GM18868 (cell line): ENCODE measurements at regions not wholly inside any gene's neighbourhood (a gene's known extent, or its start where the extent isn't known, plus 50 kb on each side); places are given as distances from the start of the nearest gene placed in this dataset.
"Not testable (repeated sequence)": the region's sequence is repeated elsewhere in the genome, so short reads cannot be mapped to it uniquely, and the experiment has no call there.

Source experiments
- ATAC-seq: cut with Tn5 transposase; IDR thresholded peaks from one replicate; pipeline ENCODE4 v1.9.1; 2021; ENCODE audit warnings: mild to moderate bottlenecking, moderate library complexity; ENCODE audit not compliant: unreplicated experiment

GRCh38 chr2:156765450-156765849 lies 329.3 kb downstream of the GPD2 start:
- no peak for ATAC-seq

DNA sequence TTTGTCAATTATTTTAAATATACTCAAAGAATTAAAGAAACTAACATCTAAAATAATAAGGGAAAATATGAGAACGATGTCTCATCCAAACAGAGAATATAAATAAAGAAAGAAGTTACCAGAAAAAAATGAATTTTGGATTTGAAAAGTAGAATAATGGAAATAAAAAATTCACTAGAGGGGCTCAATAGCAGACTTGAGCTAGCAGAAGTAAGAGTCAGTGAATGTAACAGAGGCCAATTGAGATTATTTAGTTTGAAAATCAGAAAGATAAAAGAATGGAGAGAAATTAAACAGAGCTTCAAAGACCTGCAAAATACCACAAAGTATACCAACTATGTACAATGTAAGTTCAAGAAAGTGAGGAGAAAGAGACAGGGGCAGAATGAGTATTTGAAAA lies 333.6 kb downstream of the GPD2 start:
- ATAC-seq = no peak

DNA sequence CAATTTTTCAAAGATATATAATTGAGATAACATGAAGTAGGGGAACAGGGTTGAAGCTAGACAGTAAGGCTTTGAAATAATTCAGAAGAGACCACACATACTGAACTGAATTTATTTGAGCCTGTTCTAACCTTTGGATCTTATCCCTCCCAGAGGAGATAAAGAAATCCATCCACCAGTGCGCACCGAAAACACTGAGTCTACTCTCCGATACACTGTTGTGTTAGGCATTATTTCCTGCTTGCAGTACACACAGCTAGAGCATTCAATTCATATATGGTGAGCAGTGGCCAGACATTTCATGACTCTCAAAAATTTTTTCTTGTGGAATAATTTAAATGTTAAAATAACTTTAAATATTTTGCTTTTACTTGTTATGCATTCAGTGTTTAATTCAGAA lies 342.7 kb downstream of the GPD2 start:
- no peak for ATAC-seq

GRCh38 chr2:156779416-156780120 lies 343.4 kb downstream of the GPD2 start:
- ATAC-seq = no peak

DNA sequence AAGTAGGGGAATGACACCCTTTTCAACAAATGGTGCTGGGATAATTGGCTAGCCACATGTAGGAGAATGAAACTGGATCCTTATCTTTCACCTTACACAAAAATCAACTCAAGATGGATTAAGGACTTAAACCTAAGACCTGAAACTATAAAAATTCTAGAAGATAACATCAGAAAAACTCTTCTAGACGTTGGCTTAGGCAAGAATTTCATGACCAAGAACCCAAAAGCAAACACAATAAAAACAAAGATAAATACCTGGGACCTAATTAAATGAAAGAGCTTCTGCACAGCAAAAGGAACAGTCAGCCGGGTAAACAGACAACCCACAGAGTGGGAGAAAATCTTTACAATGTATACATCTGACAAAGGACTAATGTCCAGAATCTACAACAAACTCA lies 345.5 kb downstream of the GPD2 start:
- not testable (repeated sequence) for ATAC-seq

GRCh38 chr2:156784020-156784701 lies 348.0 kb downstream of the GPD2 start:
- ATAC-seq = no peak

DNA sequence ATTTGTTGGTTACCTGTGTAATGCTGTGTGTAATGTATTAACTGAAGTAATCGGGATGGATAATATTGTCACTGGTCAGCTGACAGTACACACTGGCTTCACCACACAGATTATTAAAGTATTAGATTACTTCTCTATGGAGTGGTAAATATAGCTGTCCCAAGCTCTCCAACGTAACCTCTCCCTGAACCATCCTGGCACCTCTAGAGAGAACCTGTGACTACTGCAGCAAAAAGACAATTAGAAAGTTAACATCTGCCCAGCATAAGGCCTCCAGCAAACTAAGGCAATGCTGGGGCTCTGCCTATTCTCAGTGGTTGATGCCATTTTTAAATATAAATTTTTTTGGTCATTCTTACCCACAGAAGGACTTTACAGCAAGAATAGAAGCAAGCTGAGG lies 351.3 kb downstream of the GPD2 start:
- no peak for ATAC-seq

GRCh38 chr2:156790343-156791037 lies 354.3 kb downstream of the GPD2 start:
- no peak for ATAC-seq

DNA sequence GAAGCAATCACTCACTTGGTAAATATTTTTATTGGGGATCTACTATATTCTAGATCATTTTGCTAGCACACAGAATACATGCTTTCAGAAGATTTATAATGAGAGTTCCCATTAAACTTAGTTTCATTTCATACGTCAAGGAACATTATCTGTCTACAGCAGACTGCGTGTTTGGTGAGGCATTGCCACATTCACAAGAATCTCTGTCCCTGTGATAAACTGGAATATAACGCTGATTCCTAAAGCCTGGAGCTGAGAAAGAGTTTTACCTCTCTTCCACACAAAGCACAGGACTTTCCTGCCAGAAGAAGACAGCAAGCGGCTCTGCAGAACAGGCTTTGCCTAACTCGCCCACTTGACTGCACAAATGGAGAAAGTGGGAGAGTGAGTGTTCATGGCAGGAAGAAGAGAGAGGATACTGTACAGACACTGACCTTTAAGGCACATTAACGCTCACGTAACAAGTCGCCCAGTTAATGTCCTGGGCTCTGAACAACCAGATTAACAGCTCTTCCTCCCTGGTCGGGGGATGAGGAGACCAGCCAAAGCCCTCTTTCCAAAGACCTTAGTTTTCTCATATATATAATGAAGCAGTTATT lies 356.2 kb downstream of the GPD2 start:
- ATAC-seq = no peak

- no peak for ATAC-seq
These were observed 361.7 kb downstream of the GPD2 start for GRCh38 chr2:156797832-156798231.

DNA sequence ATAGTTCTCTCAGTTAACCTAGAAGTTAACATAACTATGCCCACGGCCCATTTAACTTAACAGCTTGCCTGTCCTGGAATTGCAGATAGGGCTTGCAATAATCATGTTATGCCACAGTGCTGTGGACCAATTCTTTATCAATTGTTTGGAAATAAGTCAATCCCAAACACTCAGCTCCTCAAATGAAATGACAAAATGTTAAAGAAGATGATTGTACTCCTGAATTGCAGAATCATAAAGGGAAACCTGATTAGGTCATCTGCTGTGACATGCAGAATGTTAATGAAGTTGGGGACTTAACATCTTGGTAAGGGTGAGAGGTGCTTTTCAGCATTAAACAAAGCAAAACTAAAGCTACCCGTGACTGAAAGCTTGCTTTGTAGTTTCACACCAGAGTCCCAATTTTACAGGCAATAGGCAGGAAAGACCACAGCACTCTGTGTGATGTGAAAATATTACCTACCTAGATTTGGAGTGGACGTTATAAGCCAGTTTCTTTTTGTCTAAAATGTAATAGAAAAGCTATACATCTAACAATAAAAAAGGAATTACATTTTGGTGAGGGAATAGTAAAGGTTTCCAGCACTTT lies 364.0 kb downstream of the GPD2 start:
- peak; percentile 78 for ATAC-seq

DNA sequence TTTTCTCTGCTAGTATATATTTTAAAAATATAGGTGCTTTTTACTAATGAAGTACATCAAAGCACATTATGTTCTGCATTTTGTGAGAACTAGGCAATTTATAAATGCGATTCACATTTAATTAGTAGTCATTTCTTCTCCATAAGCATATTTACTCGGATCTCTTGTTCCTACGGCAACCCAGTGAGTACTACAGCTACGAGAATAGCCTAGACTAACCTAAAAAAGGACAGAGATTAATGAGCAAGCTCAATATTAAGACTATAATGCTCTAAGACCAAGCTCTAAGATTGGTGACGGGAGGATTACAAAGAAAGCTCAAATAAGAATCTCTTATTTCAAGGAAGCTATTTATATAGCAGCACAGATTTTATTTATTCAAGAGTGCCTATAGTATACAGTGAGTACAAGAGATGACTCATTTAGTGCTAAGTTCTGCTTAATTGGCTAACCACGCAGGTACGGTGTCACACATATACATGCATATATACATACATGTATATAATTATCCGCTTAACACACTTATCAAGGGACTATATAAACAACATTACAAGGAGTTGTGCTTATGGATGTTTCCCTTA lies 364.7 kb downstream of the GPD2 start:
- ATAC-seq = no peak

GRCh38 chr2:156803243-156803642 lies 367.1 kb downstream of the GPD2 start:
- ATAC-seq = no peak

DNA sequence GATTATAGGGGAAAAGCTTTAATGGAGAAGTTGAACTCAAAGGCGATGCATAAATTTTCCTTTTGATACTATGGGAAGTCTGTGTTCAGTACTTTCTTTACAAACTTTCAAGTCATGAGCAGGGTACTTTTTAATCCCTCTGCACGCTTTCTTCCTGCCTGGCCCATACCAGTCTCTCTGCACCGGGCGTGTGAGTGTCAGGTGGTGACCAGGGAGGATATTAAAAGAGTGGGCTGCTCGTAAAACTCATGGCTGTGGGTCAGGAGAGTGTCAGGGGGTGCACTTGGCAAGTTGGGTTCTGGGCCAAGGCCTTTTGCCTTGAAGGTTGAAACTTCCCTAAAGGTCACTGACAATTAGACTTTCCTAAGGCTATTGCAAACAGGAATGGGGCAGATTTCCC lies 367.8 kb downstream of the GPD2 start:
- no peak for ATAC-seq

DNA sequence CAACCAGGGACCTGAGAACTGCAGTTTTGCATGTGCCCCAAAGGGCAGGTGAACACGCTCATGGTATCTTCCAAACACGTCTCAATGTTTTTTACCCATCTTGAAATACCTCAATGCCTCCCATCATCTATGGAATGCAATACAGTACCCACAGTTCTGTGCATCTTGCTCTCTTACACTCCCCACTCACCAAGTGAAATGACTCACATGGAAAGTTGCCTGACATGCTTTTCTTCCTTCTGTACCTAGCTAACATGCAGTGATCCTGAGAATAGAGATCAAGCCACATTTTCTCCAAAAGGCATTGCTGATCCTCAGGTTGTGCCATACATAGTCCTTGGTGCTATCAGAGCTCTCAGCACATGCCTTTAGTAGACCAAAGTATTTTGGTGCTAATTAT lies 373.9 kb downstream of the GPD2 start:
- ATAC-seq = no peak

GRCh38 chr2:156812496-156812895 lies 376.3 kb downstream of the GPD2 start:
- no peak for ATAC-seq

DNA sequence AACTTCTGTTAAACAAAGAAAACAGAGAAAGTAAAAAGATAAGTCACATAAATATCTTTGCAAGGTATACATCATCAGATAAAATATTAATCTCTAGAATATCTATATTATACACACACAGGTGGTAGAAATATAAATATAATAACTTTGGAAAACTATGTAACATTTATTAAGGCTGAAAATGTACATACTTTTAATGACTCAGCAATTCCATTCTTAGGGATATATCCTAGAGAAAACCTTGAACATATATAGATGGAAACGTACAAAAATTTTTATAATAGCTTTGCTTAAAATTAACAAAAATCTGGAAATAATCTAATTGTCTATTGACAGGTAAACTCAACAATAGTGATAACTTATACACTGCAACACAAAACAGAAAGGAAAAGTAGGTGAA lies 381.3 kb downstream of the GPD2 start:
- no peak for ATAC-seq

GRCh38 chr2:156818221-156818620 lies 382.0 kb downstream of the GPD2 start:
- ATAC-seq = peak; percentile 50

DNA sequence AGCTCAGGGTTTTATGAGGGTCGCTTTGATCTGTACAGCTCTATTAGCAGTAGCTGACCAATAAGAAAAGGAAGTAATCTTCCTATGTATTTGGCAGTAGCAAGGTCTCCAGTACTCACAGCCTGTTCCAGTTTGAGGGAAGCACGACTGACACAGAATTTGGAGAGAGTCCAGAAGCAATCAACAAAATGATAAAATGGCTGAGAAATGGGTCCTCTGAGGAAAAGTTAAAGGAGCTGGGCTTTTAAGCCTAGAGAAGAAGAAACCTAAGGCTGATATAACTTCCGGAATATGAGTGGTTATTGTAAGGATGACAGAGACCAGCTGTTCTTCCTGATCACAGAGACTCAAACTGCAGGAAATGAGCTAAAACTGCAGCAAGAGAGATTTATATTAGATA lies 382.8 kb downstream of the GPD2 start:
- no peak for ATAC-seq

DNA sequence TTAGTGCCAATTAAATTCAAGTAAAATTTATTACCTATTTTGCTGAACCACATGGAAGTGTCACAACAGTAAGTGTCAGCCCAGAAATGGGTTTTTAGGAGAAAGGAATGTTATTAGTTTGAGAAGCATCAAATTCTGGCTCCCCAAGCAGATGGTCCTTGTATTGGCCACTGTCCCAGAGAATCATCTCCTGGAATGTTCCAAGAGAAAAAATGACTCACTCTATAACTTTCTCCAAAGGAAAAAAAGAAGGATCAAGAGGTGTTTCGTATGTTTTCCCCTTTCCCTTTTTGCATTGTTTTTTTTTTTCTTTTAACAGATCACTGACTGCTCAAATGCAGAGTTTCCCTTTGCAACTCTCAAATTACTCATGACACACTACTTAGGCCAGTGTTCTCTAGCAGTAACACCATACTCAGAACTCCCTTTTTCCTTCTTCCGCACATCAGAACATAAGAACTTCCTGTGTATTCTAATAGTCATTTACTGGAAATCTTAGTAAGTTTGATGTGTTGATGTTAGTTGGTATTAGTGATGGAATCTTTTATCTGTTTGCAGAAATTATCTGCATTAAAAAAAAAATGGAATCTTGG lies 390.3 kb downstream of the GPD2 start:
- no peak for ATAC-seq

- ATAC-seq = no peak
These were observed 398.3 kb downstream of the GPD2 start for GRCh38 chr2:156834431-156834830.
